Kidney glomerular epithelial cell (primary cell): ENCODE measurements at regions not wholly inside any gene's neighbourhood (a gene's known extent, or its start where the extent isn't known, plus 50 kb on each side); places are given as distances from the start of the nearest gene placed in this dataset.
"Not testable (repeated sequence)": the region's sequence is repeated elsewhere in the genome, so short reads cannot be mapped to it uniquely, and the experiment has no call there.

Source experiments
- DNase-seq: peaks from one replicate; lab custom pipeline; 2025; lab: John Stamatoyannopoulos, UW

GRCh38 chr10:85333594-85333993, 1005.2 kb downstream of the CCSER2 start:
- no peak for DNase-seq

GRCh38 chr10:85362401-85362800, 1004.2 kb downstream of the GRID1 start:
- DNase-seq, result no peak

DNA sequence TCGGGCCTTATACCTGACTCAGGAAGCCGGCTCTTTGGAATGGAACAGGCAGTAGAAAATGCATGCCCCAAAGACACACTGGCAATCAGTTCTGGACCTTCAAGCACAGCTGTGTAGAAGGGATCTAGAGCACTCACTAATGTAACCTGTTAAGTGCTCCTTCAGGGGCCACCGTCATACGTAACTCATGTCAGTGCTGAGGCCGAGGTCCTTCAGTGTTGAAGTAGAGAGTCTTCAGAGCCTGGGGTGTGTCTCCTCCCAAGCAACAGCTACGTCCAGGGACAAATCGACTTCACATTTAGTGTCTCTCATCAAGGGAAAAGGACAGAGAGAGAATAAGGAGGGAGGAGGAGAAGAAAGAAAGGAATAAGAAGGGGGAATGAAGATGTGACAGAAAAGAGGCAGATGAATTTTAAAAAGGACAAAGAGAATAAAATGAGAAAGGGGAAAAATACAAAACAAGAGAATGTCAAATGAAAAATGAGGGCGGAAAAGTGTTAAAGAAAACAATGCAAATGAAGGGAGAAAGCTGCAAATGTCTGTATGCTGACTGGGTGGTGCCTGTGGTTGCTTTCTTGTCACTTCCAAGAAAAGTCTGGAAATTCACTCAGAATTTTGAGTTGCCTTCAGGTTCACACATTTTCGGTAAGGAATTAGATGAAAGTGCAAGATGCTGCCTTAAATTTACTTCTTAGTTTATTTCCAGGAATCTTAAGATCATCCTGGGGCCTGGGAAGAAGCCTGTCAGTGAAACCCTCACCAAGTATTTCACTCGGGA, 989.4 kb downstream of the GRID1 start:
- DNase-seq, result no peak

DNA sequence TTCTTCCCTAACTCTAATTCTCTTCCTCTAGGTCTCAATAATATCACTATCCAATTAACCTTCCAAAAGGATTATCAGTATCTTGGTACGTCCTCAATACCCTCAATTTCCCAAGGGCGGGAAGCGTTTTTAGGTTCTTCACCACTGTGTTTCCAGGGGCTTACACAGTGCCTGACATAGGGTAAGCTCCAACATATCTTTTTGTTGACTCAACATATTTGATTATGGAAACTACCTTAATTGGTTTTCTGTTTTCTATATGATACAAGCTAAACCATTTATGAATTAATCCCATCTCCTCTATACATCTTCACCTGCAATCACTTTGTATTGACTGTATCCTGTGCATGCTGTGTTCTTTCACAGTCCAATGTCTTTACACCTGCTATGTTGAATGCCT, 987.3 kb downstream of the GRID1 start:
- no peak for DNase-seq

- DNase-seq, result no peak
Observed at GRCh38 chr10:85400981-85401695, 965.5 kb downstream of the GRID1 start.

DNA sequence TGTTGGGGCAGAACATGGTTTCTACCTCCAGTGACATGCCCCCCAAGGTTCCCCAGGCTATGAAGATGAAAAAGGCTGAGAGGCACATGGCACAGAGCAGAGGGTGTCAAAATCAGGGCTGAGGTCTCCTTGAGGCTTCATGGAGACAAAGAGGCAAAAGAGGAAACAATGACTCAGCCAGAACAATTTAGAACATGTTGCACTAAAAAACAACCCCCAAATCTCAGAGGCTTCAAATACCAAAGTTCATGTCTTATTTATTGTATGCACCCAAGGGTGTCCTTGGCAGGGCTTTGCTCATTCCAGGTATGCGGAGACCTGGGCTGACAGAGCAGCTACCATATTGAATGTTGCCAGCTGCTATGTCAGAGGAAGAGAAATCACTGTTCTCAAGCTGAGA, 964.1 kb downstream of the GRID1 start:
- no peak for DNase-seq

DNA sequence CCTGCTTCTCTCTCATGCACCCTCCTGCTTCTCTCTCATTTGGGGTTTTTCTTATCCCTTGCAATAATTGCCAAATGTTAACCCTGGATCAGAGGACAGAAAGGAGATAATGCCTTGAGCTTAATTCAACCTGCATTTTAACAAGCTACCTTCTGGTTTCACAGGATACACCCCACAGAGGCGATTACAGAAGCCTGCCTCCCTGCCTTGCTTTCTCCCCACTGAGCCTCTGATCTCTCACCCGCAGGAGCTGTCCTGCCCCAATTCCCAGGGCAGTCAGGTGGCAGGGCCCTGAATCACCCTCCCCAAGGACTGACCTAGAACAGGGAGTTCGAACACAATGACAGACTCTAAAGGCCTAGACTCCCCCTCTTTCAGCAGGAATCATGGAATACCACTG, 959.5 kb downstream of the GRID1 start:
- DNase-seq, result no peak

- DNase-seq, result no peak
Observed at GRCh38 chr10:85408388-85408787, 958.2 kb downstream of the GRID1 start.

GRCh38 chr10:85410586-85410985, 956.0 kb downstream of the GRID1 start:
- not testable (repeated sequence) for DNase-seq

DNA sequence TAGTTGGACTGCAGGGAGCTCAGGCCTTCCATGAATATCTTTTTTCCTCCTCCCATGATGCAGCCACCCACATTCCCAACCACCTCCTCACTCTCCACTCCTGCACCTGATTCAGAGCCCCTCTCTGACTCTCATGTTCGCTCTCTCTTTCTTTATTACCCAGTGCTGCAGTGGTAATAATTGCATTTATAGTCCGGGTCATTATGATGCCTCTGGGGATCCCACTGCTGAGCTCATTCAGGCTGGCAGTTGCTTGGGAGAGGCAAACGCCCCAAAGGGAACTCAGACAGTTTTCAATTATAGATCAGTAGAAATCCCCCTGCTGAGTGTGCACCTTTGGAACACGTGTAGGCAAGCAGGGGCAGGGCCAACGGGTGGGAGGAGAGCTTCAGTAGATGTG, 953.0 kb downstream of the GRID1 start:
- no peak for DNase-seq

DNA sequence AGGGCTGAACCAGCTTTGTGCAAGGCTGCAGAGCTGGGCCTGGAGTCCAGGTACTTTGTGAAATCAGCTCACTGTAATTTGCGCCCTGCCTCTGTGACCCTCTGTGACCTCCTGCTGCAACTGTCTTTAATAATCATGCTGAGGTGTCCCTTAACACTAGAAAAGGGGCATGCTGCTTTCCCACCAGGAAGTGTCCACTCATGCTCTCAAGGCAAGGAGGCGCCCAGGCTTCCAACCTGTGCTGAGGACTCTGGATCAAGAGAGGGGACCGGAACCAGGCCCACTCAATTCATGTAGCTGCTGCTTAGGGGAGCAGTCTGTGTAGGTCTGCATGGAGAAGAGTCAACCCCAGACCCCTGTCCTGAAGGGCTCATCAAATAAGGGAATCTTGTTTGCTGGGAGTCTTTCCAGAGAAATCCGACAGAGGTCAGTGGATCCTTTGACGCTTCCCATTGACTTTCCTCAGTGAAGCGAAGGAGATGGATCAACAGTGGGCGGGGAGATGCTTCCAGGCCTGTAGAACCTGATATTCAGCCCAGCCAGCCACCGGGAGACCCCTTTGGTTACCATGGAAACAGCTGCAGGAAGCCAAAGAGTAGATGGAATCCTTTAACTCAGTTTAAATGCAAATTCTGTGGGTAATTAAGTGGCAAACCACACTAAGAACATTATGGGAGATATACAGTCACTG, 945.9 kb downstream of the GRID1 start:
- no peak for DNase-seq

DNA sequence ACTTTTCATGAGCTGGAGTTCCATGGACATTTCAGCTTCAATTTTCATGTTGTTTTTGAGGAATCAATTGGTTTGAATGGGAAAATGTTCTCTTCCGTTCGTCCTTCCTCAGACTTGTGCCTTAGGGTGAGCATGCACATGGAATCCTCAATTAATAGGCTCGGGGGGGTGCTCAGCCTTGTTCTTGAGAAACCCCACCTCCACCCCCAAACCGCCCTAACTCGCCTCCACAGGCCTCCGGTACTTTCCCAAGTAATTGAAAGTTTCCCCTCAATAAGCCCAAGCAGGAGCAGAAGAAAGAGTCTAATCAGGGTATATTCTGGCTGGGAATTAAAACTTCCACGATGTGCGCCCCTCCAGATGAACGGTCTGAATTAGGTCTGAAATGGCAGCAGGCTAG, 945.2 kb downstream of the GRID1 start:
- DNase-seq, result no peak

DNA sequence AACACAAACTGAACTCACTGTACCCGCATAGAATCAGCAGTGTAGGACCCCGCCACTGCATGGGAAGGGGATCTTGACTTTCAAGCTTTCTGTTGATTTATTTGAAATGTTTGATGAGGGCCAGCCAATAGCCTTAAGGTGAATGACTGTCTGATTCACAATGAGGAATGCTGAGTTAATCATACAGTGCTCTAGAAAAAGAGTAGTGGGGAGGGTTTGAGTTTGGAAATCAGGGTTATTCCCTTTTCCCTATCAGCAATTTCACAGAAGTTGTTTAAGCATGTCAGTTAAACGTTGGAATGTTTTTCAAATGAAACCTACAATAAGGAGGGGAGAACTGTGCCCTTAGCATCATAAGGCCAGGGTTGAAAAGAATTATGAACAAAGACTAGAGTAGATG, 937.5 kb downstream of the GRID1 start:
- no peak for DNase-seq

- DNase-seq, result no peak
Observed at GRCh38 chr10:85430991-85431390, 935.6 kb downstream of the GRID1 start.

DNA sequence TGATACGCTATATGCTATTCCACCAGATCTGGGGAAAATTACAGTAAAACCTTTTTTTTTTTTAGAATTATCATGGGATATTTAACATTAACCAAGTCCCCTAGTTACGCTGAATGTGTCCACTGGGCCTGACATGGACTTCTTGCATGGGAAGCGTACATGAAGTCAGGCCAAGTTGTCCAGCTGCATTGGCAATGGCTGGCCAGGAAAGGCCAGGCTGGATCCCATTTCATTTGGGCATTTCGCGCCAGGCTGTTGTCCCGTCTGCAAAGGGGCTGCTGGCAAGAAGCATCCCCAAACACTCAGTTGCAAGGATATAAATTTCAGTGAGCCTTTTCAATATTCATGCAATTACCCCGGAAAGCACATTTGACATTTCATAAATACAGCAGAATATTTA, 933.3 kb downstream of the GRID1 start:
- DNase-seq, result no peak

- DNase-seq, result no peak
Observed at GRCh38 chr10:85444868-85445267, 921.7 kb downstream of the GRID1 start.

GRCh38 chr10:85445702-85446101, 920.9 kb downstream of the GRID1 start:
- no peak for DNase-seq

DNA sequence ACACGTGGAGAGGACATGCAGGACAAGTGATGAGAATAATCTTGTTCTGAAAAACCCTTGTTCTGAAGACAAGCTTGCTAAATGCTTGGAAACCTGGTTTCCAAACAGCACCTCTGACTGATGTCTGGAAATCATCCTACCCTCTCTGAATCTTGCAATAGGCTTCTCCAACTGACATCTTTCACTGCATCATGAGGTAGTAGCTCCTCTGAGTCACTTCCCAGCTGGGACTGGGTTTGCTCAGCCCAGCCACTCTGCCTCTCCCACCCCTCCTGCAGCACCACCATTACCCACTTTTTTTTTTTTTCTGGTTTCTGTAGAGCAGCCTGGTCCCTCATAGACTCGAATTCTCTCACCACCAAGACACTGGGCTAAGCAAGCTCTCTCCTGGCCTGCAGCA, 919.8 kb downstream of the GRID1 start:
- no peak for DNase-seq

GRCh38 chr10:85447690-85448089, 918.9 kb downstream of the GRID1 start:
- DNase-seq, result no peak

DNA sequence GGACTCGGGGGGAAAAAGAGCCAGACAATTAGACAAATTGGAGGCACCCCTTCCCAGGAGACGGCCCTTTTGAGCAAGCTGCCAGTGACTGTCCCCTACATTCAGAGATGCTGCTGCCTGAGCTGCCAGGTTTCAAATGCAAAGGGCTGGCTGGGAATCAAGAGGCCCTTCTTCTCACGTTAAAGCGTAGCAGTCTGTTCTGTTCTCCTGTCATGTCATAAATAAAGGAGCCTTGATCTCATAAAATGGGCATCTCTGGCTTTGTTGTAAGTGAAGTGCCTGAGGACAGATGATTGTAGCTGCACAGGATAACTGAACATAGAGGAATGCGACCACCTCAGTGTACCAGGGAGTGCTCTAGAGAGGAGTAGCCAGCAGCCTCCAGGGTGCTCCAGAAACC, 917.9 kb downstream of the GRID1 start:
- no peak for DNase-seq

DNA sequence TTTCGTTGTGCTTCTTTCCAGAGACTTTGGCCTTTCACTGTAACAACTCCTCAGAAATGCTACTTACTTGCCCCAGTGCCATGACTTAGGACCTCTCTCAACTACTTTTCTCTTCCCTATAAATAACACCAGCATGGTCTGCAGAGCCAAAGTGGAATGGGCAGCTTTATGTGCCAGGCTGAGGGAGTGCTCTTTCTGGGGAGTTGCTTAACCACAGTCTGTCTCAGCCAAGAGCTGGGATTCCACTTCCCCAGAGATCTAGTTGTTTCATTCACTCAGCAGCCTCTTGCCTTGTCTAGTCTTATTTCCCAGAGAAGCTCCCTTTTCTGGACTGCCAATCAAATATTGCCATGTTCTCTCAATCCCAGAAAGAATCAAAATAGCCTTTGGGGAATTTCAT, 912.2 kb downstream of the GRID1 start:
- no peak for DNase-seq

- DNase-seq, result no peak
Observed at GRCh38 chr10:85457191-85457590, 909.4 kb downstream of the GRID1 start.

DNA sequence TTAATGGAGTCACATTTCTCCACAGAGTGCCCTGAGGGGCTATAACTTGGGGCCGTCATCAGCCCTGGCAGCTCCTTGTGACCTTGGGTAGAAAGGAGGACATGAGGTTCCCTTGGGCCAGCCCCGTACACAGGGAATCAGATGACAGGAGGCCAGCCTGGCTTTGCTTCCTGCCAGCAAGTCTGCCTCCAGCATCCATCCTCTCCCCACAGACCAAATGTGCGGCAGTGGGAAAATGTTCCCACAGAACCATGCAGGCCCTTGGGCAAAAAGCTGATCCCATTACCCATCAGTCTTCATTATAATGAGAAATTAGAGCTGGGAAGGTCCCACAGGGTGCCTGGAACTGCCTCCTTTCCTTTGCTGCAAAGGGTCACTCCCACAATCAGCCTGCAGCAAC, 908.3 kb downstream of the GRID1 start:
- no peak for DNase-seq
